ENCODE measurements at regions not wholly inside any gene's neighbourhood (a gene's known extent, or its start where the extent isn't known, plus 50 kb on each side); places are given as distances from the start of the nearest gene placed in this dataset.
"Not testable (repeated sequence)": the region's sequence is repeated elsewhere in the genome, so short reads cannot be mapped to it uniquely, and the experiment has no call there.

GRCh38 chr2:18949871-18950270 lies 360.5 kb upstream of the NT5C1B start:
- no peaks in the 10 kb centered on the region for H3K9me3 ChIP-seq (ENCODE audit: control insufficient read depth, low read depth, low read length)
- no peak overlapping the region for H3K4me3 ChIP-seq (ENCODE audit: low read length)
- no peaks in the 10 kb centered on the region for H3K4me1 ChIP-seq (ENCODE audit: control insufficient read depth, low read depth, low read length)
- no peaks in the 10 kb centered on the region for H3K27me3 ChIP-seq (ENCODE audit: control insufficient read depth, insufficient read depth, low read length)
- no peak overlapping the region for H3K27ac ChIP-seq (ENCODE audit: low read length)
- H3K9ac ChIP-seq (ENCODE audit: low read length), result no peak overlapping the region
- no peaks in the 10 kb centered on the region for H3K36me3 ChIP-seq (ENCODE audit: control insufficient read depth, low read depth, low read length)

GRCh38 chr2:18940184-18940583 lies 350.8 kb upstream of the NT5C1B start:
- no peaks in the 10 kb centered on the region for H3K27me3 ChIP-seq (ENCODE audit: control insufficient read depth, insufficient read depth, low read length)

GRCh38 chr2:18939740-18940139 lies 350.4 kb upstream of the NT5C1B start:
- not testable (repeated sequence) for H3K4me1 ChIP-seq (ENCODE audit: control insufficient read depth, low read depth, low read length); H3K9ac ChIP-seq (ENCODE audit: low read length); H3K4me3 ChIP-seq (ENCODE audit: low read length); H3K36me3 ChIP-seq (ENCODE audit: control insufficient read depth, low read depth, low read length); H3K27ac ChIP-seq (ENCODE audit: low read length); H3K9me3 ChIP-seq (ENCODE audit: control insufficient read depth, low read depth, low read length); H3K27me3 ChIP-seq (ENCODE audit: control insufficient read depth, insufficient read depth, low read length)

More at GRCh38 chr2:18940184-18940583, 350.8 kb upstream of the NT5C1B start:
- no peak overlapping the region for H3K4me3 ChIP-seq (ENCODE audit: low read length)
- no peaks in the 10 kb centered on the region for H3K4me1 ChIP-seq (ENCODE audit: control insufficient read depth, low read depth, low read length)
- no peaks in the 10 kb centered on the region for H3K9me3 ChIP-seq (ENCODE audit: control insufficient read depth, low read depth, low read length)
- H3K9ac ChIP-seq (ENCODE audit: low read length), result no peak overlapping the region
- H3K36me3 ChIP-seq (ENCODE audit: control insufficient read depth, low read depth, low read length), result no peaks in the 10 kb centered on the region
- no peak overlapping the region for H3K27ac ChIP-seq (ENCODE audit: low read length)

GRCh38 chr2:18934886-18935285 lies 345.5 kb upstream of the NT5C1B start:
- Histone ChIP-seq H3K36me3 (ENCODE audit: control insufficient read depth, low read depth, low read length) (no peaks in the 10 kb centered on the region), H3K27ac (ENCODE audit: low read length) (no peak overlapping the region), H3K9ac (ENCODE audit: low read length) (no peak overlapping the region), H3K27me3 (ENCODE audit: control insufficient read depth, insufficient read depth, low read length) (no peaks in the 10 kb centered on the region), H3K4me3 (ENCODE audit: low read length) (no peak overlapping the region), H3K9me3 (ENCODE audit: control insufficient read depth, low read depth, low read length) (no peaks in the 10 kb centered on the region), H3K4me1 (ENCODE audit: control insufficient read depth, low read depth, low read length) (peaks cover 8% of the 10 kb centered on the region)

- no peak overlapping the region for H3K27ac ChIP-seq (ENCODE audit: low read length)
Observed at GRCh38 chr2:18932853-18933252, 343.5 kb upstream of the NT5C1B start.

GRCh38 chr2:18930971-18931370 lies 341.6 kb upstream of the NT5C1B start:
- H3K4me3 ChIP-seq (ENCODE audit: low read length), result no peak overlapping the region
- no peaks in the 10 kb centered on the region for H3K27me3 ChIP-seq (ENCODE audit: control insufficient read depth, insufficient read depth, low read length)
- no peak overlapping the region for H3K27ac ChIP-seq (ENCODE audit: low read length)
- no peak overlapping the region for H3K9ac ChIP-seq (ENCODE audit: low read length)
- no peaks in the 10 kb centered on the region for H3K9me3 ChIP-seq (ENCODE audit: control insufficient read depth, low read depth, low read length)
- H3K4me1 ChIP-seq (ENCODE audit: control insufficient read depth, low read depth, low read length), result peaks cover 8% of the 10 kb centered on the region
- no peaks in the 10 kb centered on the region for H3K36me3 ChIP-seq (ENCODE audit: control insufficient read depth, low read depth, low read length)

More at GRCh38 chr2:18932853-18933252, 343.5 kb upstream of the NT5C1B start:
- Histone ChIP-seq H3K9me3 (ENCODE audit: control insufficient read depth, low read depth, low read length) (no peaks in the 10 kb centered on the region), H3K27me3 (ENCODE audit: control insufficient read depth, insufficient read depth, low read length) (no peaks in the 10 kb centered on the region), H3K36me3 (ENCODE audit: control insufficient read depth, low read depth, low read length) (no peaks in the 10 kb centered on the region), H3K4me1 (ENCODE audit: control insufficient read depth, low read depth, low read length) (peaks cover 8% of the 10 kb centered on the region), H3K4me3 (ENCODE audit: low read length) (no peak overlapping the region), H3K9ac (ENCODE audit: low read length) (no peak overlapping the region)

- Histone ChIP-seq H3K4me3 (ENCODE audit: low read length) (no peak overlapping the region), H3K4me1 (ENCODE audit: control insufficient read depth, low read depth, low read length) (peaks cover 1% of the 10 kb centered on the region), H3K9me3 (ENCODE audit: control insufficient read depth, low read depth, low read length) (no peaks in the 10 kb centered on the region), H3K27ac (ENCODE audit: low read length) (no peak overlapping the region), H3K36me3 (ENCODE audit: control insufficient read depth, low read depth, low read length) (no peaks in the 10 kb centered on the region), H3K27me3 (ENCODE audit: control insufficient read depth, insufficient read depth, low read length) (no peaks in the 10 kb centered on the region), H3K9ac (ENCODE audit: low read length) (no peak overlapping the region)
Observed at GRCh38 chr2:18927525-18928232, 338.3 kb upstream of the NT5C1B start.

- Histone ChIP-seq H3K27ac (ENCODE audit: low read length) (no peak overlapping the region), H3K9me3 (ENCODE audit: control insufficient read depth, low read depth, low read length) (no peaks in the 10 kb centered on the region), H3K36me3 (ENCODE audit: control insufficient read depth, low read depth, low read length) (no peaks in the 10 kb centered on the region), H3K4me3 (ENCODE audit: low read length) (no peak overlapping the region), H3K9ac (ENCODE audit: low read length) (no peak overlapping the region), H3K27me3 (ENCODE audit: control insufficient read depth, insufficient read depth, low read length) (no peaks in the 10 kb centered on the region), H3K4me1 (ENCODE audit: control insufficient read depth, low read depth, low read length) (no peaks in the 10 kb centered on the region)
Observed at GRCh38 chr2:18926631-18927524, 337.5 kb upstream of the NT5C1B start.

- H3K27me3 ChIP-seq (ENCODE audit: control insufficient read depth, insufficient read depth, low read length), result no peaks in the 10 kb centered on the region
- no peaks in the 10 kb centered on the region for H3K4me1 ChIP-seq (ENCODE audit: control insufficient read depth, low read depth, low read length)
- no peaks in the 10 kb centered on the region for H3K9me3 ChIP-seq (ENCODE audit: control insufficient read depth, low read depth, low read length)
- no peak overlapping the region for H3K9ac ChIP-seq (ENCODE audit: low read length)
- H3K4me3 ChIP-seq (ENCODE audit: low read length), result no peak overlapping the region
- no peak overlapping the region for H3K27ac ChIP-seq (ENCODE audit: low read length)
- no peaks in the 10 kb centered on the region for H3K36me3 ChIP-seq (ENCODE audit: control insufficient read depth, low read depth, low read length)
Observed at GRCh38 chr2:18925296-18925695, 335.9 kb upstream of the NT5C1B start.

- Histone ChIP-seq H3K9me3 (ENCODE audit: control insufficient read depth, low read depth, low read length) (no peaks in the 10 kb centered on the region), H3K4me3 (ENCODE audit: low read length) (no peak overlapping the region), H3K4me1 (ENCODE audit: control insufficient read depth, low read depth, low read length) (no peaks in the 10 kb centered on the region), H3K36me3 (ENCODE audit: control insufficient read depth, low read depth, low read length) (no peaks in the 10 kb centered on the region), H3K27me3 (ENCODE audit: control insufficient read depth, insufficient read depth, low read length) (no peaks in the 10 kb centered on the region), H3K27ac (ENCODE audit: low read length) (no peak overlapping the region), H3K9ac (ENCODE audit: low read length) (no peak overlapping the region)
Observed at GRCh38 chr2:18924886-18925285, 335.5 kb upstream of the NT5C1B start.

GRCh38 chr2:18924386-18924785 lies 335.0 kb upstream of the NT5C1B start:
- Histone ChIP-seq H3K36me3 (ENCODE audit: control insufficient read depth, low read depth, low read length) (no peaks in the 10 kb centered on the region), H3K4me1 (ENCODE audit: control insufficient read depth, low read depth, low read length) (no peaks in the 10 kb centered on the region), H3K9ac (ENCODE audit: low read length) (no peak overlapping the region), H3K27me3 (ENCODE audit: control insufficient read depth, insufficient read depth, low read length) (no peaks in the 10 kb centered on the region), H3K27ac (ENCODE audit: low read length) (no peak overlapping the region), H3K9me3 (ENCODE audit: control insufficient read depth, low read depth, low read length) (no peaks in the 10 kb centered on the region), H3K4me3 (ENCODE audit: low read length) (no peak overlapping the region)
